ENCODE measurements at regions not wholly inside any gene's neighbourhood (a gene's known extent, or its start where the extent isn't known, plus 50 kb on each side); places are given as distances from the start of the nearest gene placed in this dataset.

GRCh38 chr1:62993844-62994243, 209.9 kb downstream of the ATG4C start:
- Histone ChIP-seq H3K36me3 (no peaks in the 10 kb centered on the region), H3K4me1 (no peaks in the 10 kb centered on the region), H3K27me3 (peaks cover 0 to 12% of the 10 kb centered on the region in 2 donors), H3K9me3 (no peaks in the 10 kb centered on the region), H3K4me3 (no peak overlapping the region), H3K27ac (no peak overlapping the region)
- no peak for ATAC-seq
- DNase-seq, result no peak
- no peak for TF ChIP-seq CTCF (IDR thresholded peaks at IDR 0.05)
- intact Hi-C loops (cut with DNase I), result no loop called here

- Histone ChIP-seq H3K27ac (no peak overlapping the region), H3K4me3 (no peak overlapping the region), H3K36me3 (no peaks in the 10 kb centered on the region), H3K27me3 (peaks cover 0 to 22% of the 10 kb centered on the region in 2 donors), H3K4me1 (no peaks in the 10 kb centered on the region), H3K9me3 (no peaks in the 10 kb centered on the region)
- DNase-seq (no peak), ATAC-seq (no peak)
- no peak for TF ChIP-seq CTCF (IDR thresholded peaks at IDR 0.05)
- intact Hi-C loops (cut with DNase I), result no loop called here
Observed at GRCh38 chr1:62995173-62995572, 211.2 kb downstream of the ATG4C start.

- Histone ChIP-seq H3K9me3 (no peaks in the 10 kb centered on the region), H3K4me1 (no peaks in the 10 kb centered on the region), H3K27ac (no peak overlapping the region), H3K36me3 (no peaks in the 10 kb centered on the region), H3K27me3 (peaks cover 0 to 37% of the 10 kb centered on the region in 2 donors), H3K4me3 (no peak overlapping the region)
- intact Hi-C loops (cut with DNase I), result no loop called here
- DNase-seq, result no peak
- TF ChIP-seq CTCF (IDR thresholded peaks at IDR 0.05), result no peak
- no peak for ATAC-seq
Observed at GRCh38 chr1:62997884-62998283, 214.0 kb downstream of the ATG4C start.

- no peak for TF ChIP-seq CTCF (IDR thresholded peaks at IDR 0.05)
- intact Hi-C loops (cut with DNase I), result no loop called here
- Histone ChIP-seq H3K27me3 (peaks cover 0 to 37% of the 10 kb centered on the region in 2 donors), H3K36me3 (no peaks in the 10 kb centered on the region), H3K4me3 (no peak overlapping the region), H3K27ac (no peak overlapping the region), H3K4me1 (no peaks in the 10 kb centered on the region), H3K9me3 (no peaks in the 10 kb centered on the region)
- no peak for ATAC-seq
- no peak for DNase-seq
Observed at GRCh38 chr1:62998845-62999649, 215.1 kb downstream of the ATG4C start.

- Histone ChIP-seq H3K4me1 (no peaks in the 10 kb centered on the region), H3K9me3 (no peaks in the 10 kb centered on the region), H3K27me3 (peaks cover 0 to 37% of the 10 kb centered on the region in 2 donors), H3K27ac (no peak overlapping the region), H3K36me3 (no peaks in the 10 kb centered on the region), H3K4me3 (no peak overlapping the region)
- TF ChIP-seq CTCF (IDR thresholded peaks at IDR 0.05), result no peak
- intact Hi-C loops (cut with DNase I), result no loop called here
- no peak for ATAC-seq
- DNase-seq, result no peak
Observed at GRCh38 chr1:63000508-63000907, 216.6 kb downstream of the ATG4C start.

Measured in left lung (tissue), 4 donors.